BE2C (cell line): ENCODE measurements at regions not wholly inside any gene's neighbourhood (a gene's known extent, or its start where the extent isn't known, plus 50 kb on each side); places are given as distances from the start of the nearest gene placed in this dataset.

Source experiments
- DNase-seq: peaks from one replicate; pipeline ENCODE4 v3.0.0-alpha.2; 2020
- H3K27me3 ChIP-seq: fragments of 250-450 bp; sonication (Bioruptor Pico); 2 replicates; pipeline ENCODE4 v1.5.1; 2020; ENCODE audit warnings: mild to moderate bottlenecking
- H3K36me3 ChIP-seq: fragments of 250-450 bp; sonication (Bioruptor Pico); 2 replicates; pipeline ENCODE4 v1.5.1; 2020; ENCODE audit warnings: mild to moderate bottlenecking
- H3K4me1 ChIP-seq: fragments of 250-450 bp; sonication (Bioruptor Pico); 2 replicates; pipeline ENCODE4 v1.5.1; 2020
- H3K4me3 ChIP-seq: 2 replicates; pipeline ENCODE4 v1.5.1; 2011; ENCODE audit warnings: low read depth, low read length
- H3K9me3 ChIP-seq: fragments of 250-450 bp; sonication (Bioruptor Pico); 2 replicates; pipeline ENCODE4 v1.5.1; 2020
- CTCF ChIP-seq: IDR thresholded peaks from 2 replicates; pipeline ENCODE4 v1.5.1; 2012; ENCODE audit warnings: mild to moderate bottlenecking, low read depth, low read length

- no peak for TF ChIP-seq CTCF
- Histone ChIP-seq H3K27me3 (no peaks in the 10 kb centered on the region), H3K36me3 (no peaks in the 10 kb centered on the region), H3K4me1 (no peaks in the 10 kb centered on the region), H3K9me3 (no peaks in the 10 kb centered on the region), H3K4me3 (no peak overlapping the region)
- DNase-seq, result no peak
Measured at GRCh38 chr2:66733364-66733999, 298.6 kb downstream of the MEIS1 start.

DNA sequence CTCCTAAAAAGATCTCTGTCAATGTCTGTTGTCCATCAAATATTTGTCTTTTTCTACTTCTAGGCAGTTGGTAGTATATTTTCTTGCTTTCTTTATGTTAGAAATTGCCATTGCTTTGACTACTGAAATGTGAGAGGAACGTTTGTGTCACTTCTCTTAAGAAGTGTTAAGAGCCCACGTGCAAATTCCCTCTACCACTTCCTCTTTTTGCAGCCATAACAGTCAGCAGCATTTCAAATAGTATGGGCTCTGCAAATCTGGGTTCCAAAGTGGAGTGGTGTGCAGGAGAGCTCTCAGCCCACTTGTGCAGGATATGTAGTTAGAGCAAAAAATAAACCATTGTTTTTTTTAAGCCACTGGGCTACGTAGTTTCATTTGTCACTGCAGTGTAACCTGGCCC, 314.0 kb downstream of the MEIS1 start:
- H3K4me3 ChIP-seq, result no peak overlapping the region
- no peaks in the 10 kb centered on the region for H3K27me3 ChIP-seq
- no peaks in the 10 kb centered on the region for H3K9me3 ChIP-seq
- no peak for TF ChIP-seq CTCF
- DNase-seq, result no peak
- H3K4me1 ChIP-seq, result no peaks in the 10 kb centered on the region
- H3K36me3 ChIP-seq, result no peaks in the 10 kb centered on the region

DNA sequence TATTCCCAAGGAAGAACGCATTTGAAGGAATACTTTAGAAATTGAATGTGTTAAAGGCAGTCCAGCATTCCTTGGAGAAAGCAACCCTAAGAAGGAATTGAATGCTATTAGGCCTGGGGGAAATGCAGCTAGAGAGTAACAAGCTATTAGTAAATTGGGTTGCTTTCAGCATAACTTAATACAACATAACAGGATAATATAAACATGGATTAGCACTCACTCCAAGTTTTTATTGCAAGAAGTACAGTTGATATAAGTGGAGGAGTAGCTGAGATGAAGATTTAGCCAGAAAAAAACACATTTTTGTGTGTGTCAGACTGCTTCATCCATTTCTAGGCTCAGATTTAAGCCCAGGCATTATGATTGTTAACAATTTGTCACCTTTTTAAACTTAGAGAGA, 314.6 kb downstream of the MEIS1 start:
- Histone ChIP-seq H3K4me1 (no peaks in the 10 kb centered on the region), H3K9me3 (no peaks in the 10 kb centered on the region), H3K36me3 (no peaks in the 10 kb centered on the region), H3K4me3 (no peak overlapping the region), H3K27me3 (no peaks in the 10 kb centered on the region)
- TF ChIP-seq CTCF, result no peak
- no peak for DNase-seq

GRCh38 chr2:66753257-66753656, 318.3 kb downstream of the MEIS1 start:
- H3K4me1 ChIP-seq, result no peaks in the 10 kb centered on the region
- no peak overlapping the region for H3K4me3 ChIP-seq
- no peaks in the 10 kb centered on the region for H3K9me3 ChIP-seq
- TF ChIP-seq CTCF, result no peak
- H3K36me3 ChIP-seq, result no peaks in the 10 kb centered on the region
- DNase-seq, result no peak
- no peaks in the 10 kb centered on the region for H3K27me3 ChIP-seq

- H3K36me3 ChIP-seq, result no peaks in the 10 kb centered on the region
- H3K27me3 ChIP-seq, result no peaks in the 10 kb centered on the region
- no peaks in the 10 kb centered on the region for H3K4me1 ChIP-seq
- no peaks in the 10 kb centered on the region for H3K9me3 ChIP-seq
- no peak overlapping the region for H3K4me3 ChIP-seq
- DNase-seq, result no peak
- TF ChIP-seq CTCF, result no peak
Measured at GRCh38 chr2:66753660-66754059, 318.7 kb downstream of the MEIS1 start.

DNA sequence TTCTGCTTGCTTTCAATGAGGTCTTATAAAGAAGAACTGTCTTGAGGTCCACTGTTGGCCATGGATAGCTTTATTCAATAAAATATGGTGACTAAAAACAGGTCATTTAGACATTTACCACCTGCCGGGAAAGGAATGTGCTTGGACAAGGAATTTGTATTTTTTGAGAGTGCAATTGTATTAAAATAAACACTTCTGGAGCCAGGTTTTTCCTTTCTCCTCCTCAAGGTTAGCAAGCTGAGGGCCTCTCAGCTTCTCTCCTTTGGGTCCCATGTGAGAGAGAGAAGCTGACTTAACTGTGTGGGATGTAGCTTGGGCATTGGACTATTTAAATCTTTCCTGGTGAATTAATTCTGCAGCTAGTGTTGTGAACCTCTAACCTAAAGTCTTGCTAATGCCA, 321.0 kb downstream of the MEIS1 start:
- H3K36me3 ChIP-seq, result no peaks in the 10 kb centered on the region
- no peaks in the 10 kb centered on the region for H3K9me3 ChIP-seq
- H3K27me3 ChIP-seq, result no peaks in the 10 kb centered on the region
- H3K4me3 ChIP-seq, result no peak overlapping the region
- H3K4me1 ChIP-seq, result no peaks in the 10 kb centered on the region
- no peak for DNase-seq
- no peak for TF ChIP-seq CTCF
